DND-41 (cell line): ENCODE measurements at regions not wholly inside any gene's neighbourhood (a gene's known extent, or its start where the extent isn't known, plus 50 kb on each side); places are given as distances from the start of the nearest gene placed in this dataset.
"Not testable (repeated sequence)": the region's sequence is repeated elsewhere in the genome, so short reads cannot be mapped to it uniquely, and the experiment has no call there.

Experiments
- ATAC-seq: fragments of 200-7000 bp; cut with Tn5 transposase; 3 replicates; pipeline ENCODE4 v1.9.1; 2021; ENCODE audit warnings: low read depth; ENCODE audit not compliant: insufficient read depth
- DNase-seq: peaks from one replicate; pipeline ENCODE4 v3.0.0-alpha.2; 2020
- H2AFZ ChIP-seq: 2 replicates; pipeline ENCODE4 v1.6.0; 2012; ENCODE audit warnings: low read depth, low read length
- H3K27ac ChIP-seq: 2 replicates; pipeline ENCODE4 v1.5.1; 2012; ENCODE audit warnings: low read length, inconsistent platforms
- H3K27me3 ChIP-seq: fragments of 200-600 bp; sonication (generic); 2 replicates; pipeline ENCODE4 v1.6.0; 2012; ENCODE audit warnings: low read length, mild to moderate bottlenecking, inconsistent platforms; ENCODE audit not compliant: insufficient read depth, poor library complexity
- H3K36me3 ChIP-seq: 2 replicates; pipeline ENCODE4 v1.5.1; 2012; ENCODE audit warnings: low read length, inconsistent platforms; ENCODE audit not compliant: insufficient read depth
- H3K4me1 ChIP-seq: 2 replicates; pipeline ENCODE4 v1.5.1; 2012; ENCODE audit warnings: mild to moderate bottlenecking, low read length; ENCODE audit not compliant: insufficient read depth
- H3K4me2 ChIP-seq: 2 replicates; pipeline ENCODE4 v1.6.0; 2012; ENCODE audit warnings: mild to moderate bottlenecking, moderate library complexity, low read length, inconsistent platforms; ENCODE audit not compliant: insufficient read depth
- H3K4me3 ChIP-seq, 2 experiments: fragments of 200-600 bp in 1 of 2; shearing (Covaris generic) in 1 of 2; 2 replicates each; pipeline ENCODE4 v1.5.1; 2012 to 2016; ENCODE audit warnings: inconsistent platforms in 2 of 2, low read length in 2 of 2, mild to moderate bottlenecking in 2 of 2, low read depth in 1 of 2, moderate library complexity in 1 of 2
- H3K79me2 ChIP-seq: 2 replicates; pipeline ENCODE4 v1.6.0; 2012; ENCODE audit warnings: low read length, inconsistent platforms; ENCODE audit not compliant: insufficient read depth
- H3K9ac ChIP-seq: 2 replicates; pipeline ENCODE4 v1.6.0; 2012; ENCODE audit warnings: low read depth, mild to moderate bottlenecking, inconsistent platforms, low read length, moderate library complexity
- H3K9me3 ChIP-seq: 2 replicates; pipeline ENCODE4 v1.5.1; 2012; ENCODE audit warnings: low read length, moderate library complexity, mild to moderate bottlenecking, inconsistent platforms; ENCODE audit not compliant: insufficient read depth, severe bottlenecking
- H4K20me1 ChIP-seq: 2 replicates; pipeline ENCODE4 v1.6.0; 2012; ENCODE audit warnings: low read length; ENCODE audit not compliant: insufficient read depth
- CTCF ChIP-seq: IDR thresholded peaks from 2 replicates; pipeline ENCODE4 v1.5.1; 2012; ENCODE audit warnings: borderline replicate concordance, low read length, moderate library complexity, mild to moderate bottlenecking; ENCODE audit not compliant: poor library complexity, severe bottlenecking; ENCODE audit errors: extremely low read depth
- EZH2 ChIP-seq: IDR thresholded peaks from 3 replicates; pipeline ENCODE4 v1.6.1; 2012; ENCODE audit warnings: borderline replicate concordance, low read depth, mild to moderate bottlenecking, moderate library complexity, low read length, inconsistent platforms; ENCODE audit not compliant: severe bottlenecking

- DNase-seq, result no peak
- no peak overlapping the region for H3K9ac ChIP-seq
Observed at GRCh38 chr5:174895360-174895759, 171.0 kb downstream of the MSX2 start.

GRCh38 chr5:174892742-174893141 lies 168.4 kb downstream of the MSX2 start:
- no peak for TF ChIP-seq EZH2
- TF ChIP-seq CTCF, result no peak
- no peak for ATAC-seq

More at GRCh38 chr5:174895360-174895759, 171.0 kb downstream of the MSX2 start:
- H3K9me3 ChIP-seq, result no peaks in the 10 kb centered on the region
- H3K4me1 ChIP-seq, result no peaks in the 10 kb centered on the region
- H3K4me3 ChIP-seq, result no peak overlapping the region
- TF ChIP-seq EZH2, result no peak
- no peak for TF ChIP-seq CTCF
- H3K27ac ChIP-seq, result no peak overlapping the region
- H4K20me1 ChIP-seq, result no peaks in the 10 kb centered on the region
- H3K4me2 ChIP-seq, result no peak overlapping the region
- no peaks in the 10 kb centered on the region for H3K27me3 ChIP-seq
- no peak for ATAC-seq
- H3K79me2 ChIP-seq, result no peaks in the 10 kb centered on the region
- no peak overlapping the region for H2AFZ ChIP-seq
- no peaks in the 10 kb centered on the region for H3K36me3 ChIP-seq

GRCh38 chr5:174880412-174881200 lies 156.2 kb downstream of the MSX2 start:
- H4K20me1 ChIP-seq, H2AFZ ChIP-seq, H3K79me2 ChIP-seq, H3K4me3 ChIP-seq, H3K4me1 ChIP-seq, DNase-seq, ATAC-seq, H3K9ac ChIP-seq, H3K27me3 ChIP-seq, H3K4me2 ChIP-seq, H3K27ac ChIP-seq, H3K9me3 ChIP-seq, H3K36me3 ChIP-seq: not testable (repeated sequence)

More at GRCh38 chr5:174892742-174893141, 168.4 kb downstream of the MSX2 start:
- Histone ChIP-seq H3K79me2 (no peaks in the 10 kb centered on the region), H3K4me3 (no peak overlapping the region), H3K4me2 (no peak overlapping the region), H3K36me3 (no peaks in the 10 kb centered on the region), H2AFZ (no peak overlapping the region), H3K9ac (no peak overlapping the region), H3K4me1 (no peaks in the 10 kb centered on the region), H3K9me3 (no peaks in the 10 kb centered on the region), H3K27me3 (no peaks in the 10 kb centered on the region), H3K27ac (no peak overlapping the region), H4K20me1 (no peaks in the 10 kb centered on the region)
- no peak for DNase-seq

GRCh38 chr5:174877987-174878386 lies 153.6 kb downstream of the MSX2 start:
- TF ChIP-seq CTCF (no peak), EZH2 (no peak)
- no peak for DNase-seq
- no peaks in the 10 kb centered on the region for H3K9me3 ChIP-seq
- no peaks in the 10 kb centered on the region for H3K27me3 ChIP-seq
- no peak overlapping the region for H3K9ac ChIP-seq
- H3K4me1 ChIP-seq, result no peaks in the 10 kb centered on the region
- H3K4me2 ChIP-seq, result no peak overlapping the region
- H3K79me2 ChIP-seq, result no peaks in the 10 kb centered on the region
- no peak for ATAC-seq
- no peak overlapping the region for H3K4me3 ChIP-seq
- H2AFZ ChIP-seq, result no peak overlapping the region
- no peak overlapping the region for H3K27ac ChIP-seq
- no peaks in the 10 kb centered on the region for H3K36me3 ChIP-seq
- H4K20me1 ChIP-seq, result no peaks in the 10 kb centered on the region
